NT2/D1 (cell line): ENCODE measurements at regions not wholly inside any gene's neighbourhood (a gene's known extent, or its start where the extent isn't known, plus 50 kb on each side); places are given as distances from the start of the nearest gene placed in this dataset.

Experiments used
- DNase-seq: peaks from one replicate; pipeline ENCODE4 v3.0.0-alpha.2; 2011; ENCODE audit warnings: low read depth, low spot score
- H3K27me3 ChIP-seq: 2 replicates; pipeline ENCODE4 v1.6.0; 2011; ENCODE audit warnings: mild to moderate bottlenecking; ENCODE audit not compliant: insufficient read length, insufficient read depth
- H3K36me3 ChIP-seq: 2 replicates; pipeline ENCODE4 v1.6.1; 2011; ENCODE audit warnings: mild to moderate bottlenecking, low read length, mixed read lengths; ENCODE audit not compliant: insufficient read depth, insufficient read length
- H3K4me1 ChIP-seq: 2 replicates; pipeline ENCODE4 v1.5.1; 2011; ENCODE audit not compliant: insufficient read depth, insufficient read length
- H3K4me3 ChIP-seq: 2 replicates; pipeline ENCODE4 v1.5.1; 2011; ENCODE audit warnings: low read depth; ENCODE audit not compliant: insufficient read length
- H3K9ac ChIP-seq: 2 replicates; pipeline ENCODE4 v1.6.0; 2011; ENCODE audit warnings: low read depth; ENCODE audit not compliant: insufficient read length
- H3K9me3 ChIP-seq: 2 replicates; pipeline ENCODE4 v1.5.1; 2011; ENCODE audit warnings: mild to moderate bottlenecking, low read length; ENCODE audit not compliant: insufficient read depth
- SUZ12 ChIP-seq: IDR thresholded peaks from 2 replicates; pipeline ENCODE4 v1.6.1; 2011; ENCODE audit not compliant: insufficient read length, insufficient read depth; ENCODE audit errors: extremely low read depth
- YY1 ChIP-seq: IDR thresholded peaks from 2 replicates; pipeline ENCODE4 v1.6.1; 2011; ENCODE audit not compliant: insufficient read length, insufficient read depth
- ZNF274 ChIP-seq: IDR thresholded peaks from 2 replicates; pipeline ENCODE4 v1.6.1; 2011; ENCODE audit warnings: mild to moderate bottlenecking, low read depth, low read length

DNA sequence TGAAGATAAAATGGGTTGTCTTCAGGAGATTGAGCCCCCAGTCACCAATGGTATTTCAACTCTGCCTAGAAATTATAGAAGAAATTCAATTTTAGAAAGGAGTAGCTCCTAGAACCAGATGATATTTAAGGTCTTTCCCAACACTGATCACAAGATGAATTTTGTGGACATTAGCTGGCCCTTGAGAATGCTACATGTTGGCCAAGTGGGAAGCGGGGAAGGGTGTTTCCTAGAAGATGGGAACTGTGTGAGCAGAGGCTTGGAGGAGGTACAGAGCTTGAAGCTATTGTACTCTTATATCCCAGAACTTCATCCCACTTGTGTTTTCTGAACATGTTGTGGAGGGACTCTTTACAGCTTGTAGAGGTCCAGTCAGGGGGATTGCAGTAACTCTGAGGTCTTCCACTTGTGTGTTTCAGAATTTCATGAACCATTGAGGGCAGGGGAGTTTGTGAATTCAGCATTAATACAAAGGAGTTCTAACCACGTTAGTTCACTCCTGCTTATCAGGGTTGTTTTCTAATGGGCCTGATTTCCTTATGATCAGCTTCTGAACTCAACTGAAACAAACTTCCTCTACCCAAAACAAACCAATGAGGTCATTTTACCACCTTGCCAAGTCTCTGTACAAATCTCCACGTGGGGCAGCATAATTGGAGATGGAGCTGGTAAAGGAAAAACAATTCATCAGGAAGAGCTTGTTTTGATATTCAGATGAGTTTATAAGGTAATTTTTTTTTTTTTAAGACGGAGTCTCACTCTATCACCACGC lies 152.6 kb upstream of the TPM1 start:
- Histone ChIP-seq H3K9me3 (no peaks in the 10 kb centered on the region), H3K27me3 (peaks cover 5% of the 10 kb centered on the region), H3K9ac (no peak overlapping the region), H3K4me1 (no peaks in the 10 kb centered on the region), H3K36me3 (no peaks in the 10 kb centered on the region), H3K4me3 (no peak overlapping the region)
- TF ChIP-seq ZNF274 (no peak), SUZ12 (no peak), YY1 (no peak)
- no peak for DNase-seq

GRCh38 chr15:62894322-62895085 lies 148.0 kb upstream of the TPM1 start:
- H3K36me3 ChIP-seq = no peaks in the 10 kb centered on the region
- H3K4me1 ChIP-seq = peaks cover 8% of the 10 kb centered on the region
- DNase-seq = no peak
- H3K4me3 ChIP-seq = no peak overlapping the region
- H3K9me3 ChIP-seq = no peaks in the 10 kb centered on the region
- TF ChIP-seq SUZ12 = no peak
- no peak for TF ChIP-seq YY1
- peaks cover 5% of the 10 kb centered on the region for H3K27me3 ChIP-seq
- H3K9ac ChIP-seq = no peak overlapping the region

DNA sequence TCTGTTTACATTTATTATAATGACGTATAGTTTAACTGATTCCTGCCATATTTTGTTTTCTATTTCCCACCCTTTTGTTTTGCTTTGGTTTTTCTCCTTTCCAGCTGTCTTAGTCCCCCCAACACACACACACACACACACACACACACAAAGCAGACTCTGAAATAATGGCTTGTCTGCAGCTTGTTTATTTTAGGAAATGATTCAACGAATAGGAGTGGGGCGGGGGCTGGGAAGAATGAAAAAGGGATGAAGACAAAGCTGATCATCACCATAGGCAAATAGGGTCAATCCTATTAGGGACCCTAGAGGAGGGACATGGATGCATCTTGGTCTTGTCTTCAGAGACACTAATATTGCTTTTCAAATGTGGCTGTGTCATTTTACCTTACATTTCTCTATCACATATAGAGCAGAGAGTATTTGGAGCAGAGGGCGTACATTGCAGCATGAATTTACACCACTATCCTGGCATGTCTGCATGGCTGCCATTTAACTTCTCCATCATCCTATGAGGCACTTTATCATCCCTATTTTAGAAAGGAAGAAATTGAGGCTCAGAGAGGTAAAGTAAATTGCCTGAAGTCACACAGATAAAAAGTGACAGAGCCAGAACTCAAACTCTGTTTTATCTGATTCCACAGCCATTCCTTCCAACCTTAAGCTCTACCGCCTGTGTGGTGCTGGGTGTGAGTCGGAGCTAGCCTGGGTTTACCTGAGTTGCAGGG lies 147.2 kb upstream of the TPM1 start:
- Histone ChIP-seq H3K9ac (no peak overlapping the region), H3K9me3 (no peaks in the 10 kb centered on the region), H3K4me3 (no peak overlapping the region), H3K27me3 (peaks cover 5% of the 10 kb centered on the region), H3K4me1 (peaks cover 8% of the 10 kb centered on the region), H3K36me3 (no peaks in the 10 kb centered on the region)
- DNase-seq = no peak
- TF ChIP-seq ZNF274 (no peak), SUZ12 (no peak), YY1 (no peak)

DNA sequence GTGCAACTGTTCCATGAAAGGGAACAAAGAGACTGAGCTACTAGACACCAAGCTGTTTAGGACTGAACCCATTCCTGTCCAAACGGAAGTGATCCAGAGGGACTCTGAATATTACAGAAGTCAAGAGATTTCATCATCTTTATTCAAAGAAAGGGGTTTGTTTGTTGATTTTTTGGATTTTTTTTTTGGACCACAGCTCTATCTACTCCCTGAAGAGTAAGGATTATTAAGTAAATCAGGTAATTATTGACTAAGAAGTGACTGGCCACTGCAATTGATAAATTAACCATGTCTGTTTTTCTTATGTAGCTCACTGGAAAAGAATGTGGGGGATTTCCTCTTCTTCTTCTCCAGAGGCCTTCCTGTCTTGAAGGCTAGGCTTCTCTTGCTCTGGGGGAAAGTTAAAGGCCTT lies 146.6 kb upstream of the TPM1 start:
- Histone ChIP-seq H3K4me3 (no peak overlapping the region), H3K36me3 (no peaks in the 10 kb centered on the region), H3K9me3 (no peaks in the 10 kb centered on the region), H3K4me1 (peaks cover 8% of the 10 kb centered on the region), H3K9ac (no peak overlapping the region), H3K27me3 (peaks cover 5% of the 10 kb centered on the region)
- DNase-seq = no peak
- TF ChIP-seq ZNF274 (no peak), SUZ12 (no peak), YY1 (no peak)

DNA sequence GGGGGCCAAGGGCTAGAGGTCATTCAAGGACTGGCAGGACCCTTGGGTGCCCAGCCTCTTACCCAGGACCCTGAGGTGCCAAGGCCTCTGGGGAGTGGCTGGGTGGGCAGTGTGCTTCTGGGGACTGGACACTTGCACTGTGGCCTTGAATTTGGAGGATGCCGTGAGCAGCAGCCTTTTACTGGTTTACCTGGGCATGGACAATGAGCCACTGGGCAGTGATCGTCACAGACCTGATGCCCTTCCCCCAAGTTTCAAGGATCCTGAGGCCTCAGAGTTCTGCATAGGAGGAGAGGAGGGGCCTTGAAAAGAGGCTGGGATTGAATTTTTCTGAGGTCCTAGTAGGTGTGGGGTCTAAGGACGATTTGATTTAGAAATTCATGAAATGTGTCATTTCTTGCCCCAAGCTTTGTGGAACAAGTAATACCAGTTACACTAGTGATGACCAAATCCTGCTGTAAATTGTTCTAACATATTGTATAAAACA lies 146.1 kb upstream of the TPM1 start:
- DNase-seq = no peak
- TF ChIP-seq YY1 (no peak), SUZ12 (no peak), ZNF274 (no peak)
- peak overlapping the region; percentile 68 for H3K9ac ChIP-seq

GRCh38 chr15:62896969-62897486 lies 145.5 kb upstream of the TPM1 start:
- H3K4me3 ChIP-seq = no peak overlapping the region
- DNase-seq = no peak
- no peaks in the 10 kb centered on the region for H3K36me3 ChIP-seq
- no peaks in the 10 kb centered on the region for H3K9me3 ChIP-seq
- peaks cover 9% of the 10 kb centered on the region for H3K4me1 ChIP-seq
- no peak overlapping the region for H3K9ac ChIP-seq
- TF ChIP-seq YY1 (no peak), SUZ12 (no peak), ZNF274 (no peak)
- no peaks in the 10 kb centered on the region for H3K27me3 ChIP-seq

More for the DNA sequence above, 146.1 kb upstream of the TPM1 start:
- peaks cover under 1% of the 10 kb centered on the region for H3K27me3 ChIP-seq
- H3K4me1 ChIP-seq = peaks cover 8% of the 10 kb centered on the region
- no peaks in the 10 kb centered on the region for H3K36me3 ChIP-seq
- H3K9me3 ChIP-seq = no peaks in the 10 kb centered on the region
- no peak overlapping the region for H3K4me3 ChIP-seq
